ENCODE measurements at regions not wholly inside any gene's neighbourhood (a gene's known extent, or its start where the extent isn't known, plus 50 kb on each side); places are given as distances from the start of the nearest gene placed in this dataset.

DNA sequence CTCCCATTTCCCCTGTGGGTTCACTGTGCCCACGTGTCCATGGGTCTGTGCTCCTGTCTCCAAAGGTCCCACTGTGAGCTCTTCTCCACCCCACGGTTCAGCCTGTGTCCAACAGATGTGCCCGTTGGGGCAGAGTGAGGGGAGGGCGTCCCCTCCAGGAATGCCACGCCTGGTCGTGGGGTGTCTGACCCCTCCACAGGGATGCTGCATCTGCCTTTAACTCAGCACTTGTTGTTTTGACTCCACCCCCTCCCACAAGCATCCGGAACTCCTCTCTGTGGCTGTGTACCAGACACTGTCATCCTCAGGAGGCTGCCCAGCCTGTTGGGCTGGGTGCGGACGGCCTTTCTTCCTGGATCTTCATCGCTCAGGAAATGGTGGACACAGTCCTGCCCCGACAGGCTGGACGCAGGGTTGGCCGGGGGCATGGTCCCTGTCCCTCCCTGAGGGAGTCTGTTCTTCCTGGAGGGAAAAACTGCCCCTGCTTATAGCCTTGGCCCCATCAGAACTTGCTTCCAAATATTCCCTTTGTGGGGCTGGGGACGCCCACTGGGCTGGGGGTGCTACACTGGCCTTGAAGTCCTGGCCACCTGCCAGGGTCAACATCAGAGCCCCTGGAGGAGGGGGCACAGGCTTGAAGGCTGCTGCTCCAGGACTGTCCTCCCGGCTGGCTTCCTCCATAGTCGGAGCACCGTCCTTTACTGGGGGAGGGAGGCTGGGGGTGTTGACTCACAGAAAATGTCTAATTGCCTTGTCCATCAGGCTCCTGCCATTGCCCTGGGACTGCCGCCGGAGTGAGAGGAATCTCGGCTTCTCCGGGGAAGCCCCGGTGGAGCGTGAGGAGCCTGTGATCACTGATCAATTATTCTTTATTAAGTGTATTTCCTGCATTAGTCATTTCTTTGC, 182.0 kb upstream of the C1orf174 start:
- TF ChIP-seq, protein P1, sequence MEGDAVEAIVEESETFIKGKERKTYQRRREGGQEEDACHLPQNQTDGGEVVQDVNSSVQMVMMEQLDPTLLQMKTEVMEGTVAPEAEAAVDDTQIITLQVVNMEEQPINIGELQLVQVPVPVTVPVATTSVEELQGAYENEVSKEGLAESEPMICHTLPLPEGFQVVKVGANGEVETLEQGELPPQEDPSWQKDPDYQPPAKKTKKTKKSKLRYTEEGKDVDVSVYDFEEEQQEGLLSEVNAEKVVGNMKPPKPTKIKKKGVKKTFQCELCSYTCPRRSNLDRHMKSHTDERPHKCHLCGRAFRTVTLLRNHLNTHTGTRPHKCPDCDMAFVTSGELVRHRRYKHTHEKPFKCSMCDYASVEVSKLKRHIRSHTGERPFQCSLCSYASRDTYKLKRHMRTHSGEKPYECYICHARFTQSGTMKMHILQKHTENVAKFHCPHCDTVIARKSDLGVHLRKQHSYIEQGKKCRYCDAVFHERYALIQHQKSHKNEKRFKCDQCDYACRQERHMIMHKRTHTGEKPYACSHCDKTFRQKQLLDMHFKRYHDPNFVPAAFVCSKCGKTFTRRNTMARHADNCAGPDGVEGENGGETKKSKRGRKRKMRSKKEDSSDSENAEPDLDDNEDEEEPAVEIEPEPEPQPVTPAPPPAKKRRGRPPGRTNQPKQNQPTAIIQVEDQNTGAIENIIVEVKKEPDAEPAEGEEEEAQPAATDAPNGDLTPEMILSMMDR (IDR thresholded peaks at IDR 0.05; ENCODE audit: insufficient read depth, low read depth, low read length, missing control alignments), result no peak
- DNase-seq (ENCODE audit: low read depth), result no peak
- no peak overlapping the region for H3K4me3 ChIP-seq (ENCODE audit: low read length)

DNA sequence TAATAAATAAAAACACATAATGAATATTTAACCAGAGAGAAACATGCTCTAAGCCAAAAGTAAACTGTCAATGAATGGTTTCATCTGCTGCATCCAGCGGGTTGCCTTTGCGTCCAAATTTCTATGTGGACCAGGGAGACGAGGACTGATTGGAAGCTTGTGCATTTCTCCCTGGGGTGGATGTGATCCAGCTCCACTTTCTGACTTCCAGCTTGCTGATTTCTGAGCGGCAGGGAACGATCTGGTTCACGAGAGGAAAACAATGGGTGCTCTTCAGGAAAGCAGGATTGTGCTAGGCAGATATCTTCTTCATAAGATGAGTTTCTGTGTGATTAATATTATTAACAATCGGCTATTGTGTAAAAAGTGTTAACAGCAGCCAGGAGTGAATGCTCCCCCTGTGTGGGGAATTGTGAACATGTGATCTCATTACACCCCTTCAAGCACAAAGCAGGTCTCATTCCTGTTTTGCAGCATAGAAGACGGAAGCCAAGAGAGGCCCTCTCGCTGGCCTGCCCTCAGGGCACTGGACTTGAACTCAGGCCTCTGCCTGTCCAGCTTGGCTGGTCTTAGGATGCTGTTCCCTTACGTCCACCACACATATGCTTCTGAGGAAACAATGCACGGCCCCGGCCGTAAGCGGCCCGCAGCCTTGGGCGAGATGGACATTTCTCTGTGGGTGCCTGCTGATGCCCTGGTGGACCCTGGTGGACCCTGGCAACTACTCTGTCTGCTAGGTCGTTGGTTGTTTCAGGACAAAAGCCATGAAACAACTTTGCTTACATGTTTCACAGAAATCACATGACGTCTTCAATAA, 183.4 kb upstream of the C1orf174 start:
- H3K4me3 ChIP-seq (ENCODE audit: low read length), result no peak overlapping the region
- TF ChIP-seq, protein P1 (IDR thresholded peaks at IDR 0.05; ENCODE audit: insufficient read depth, low read depth, low read length, missing control alignments), result no peak
- no peak for DNase-seq (ENCODE audit: low read depth)

DNA sequence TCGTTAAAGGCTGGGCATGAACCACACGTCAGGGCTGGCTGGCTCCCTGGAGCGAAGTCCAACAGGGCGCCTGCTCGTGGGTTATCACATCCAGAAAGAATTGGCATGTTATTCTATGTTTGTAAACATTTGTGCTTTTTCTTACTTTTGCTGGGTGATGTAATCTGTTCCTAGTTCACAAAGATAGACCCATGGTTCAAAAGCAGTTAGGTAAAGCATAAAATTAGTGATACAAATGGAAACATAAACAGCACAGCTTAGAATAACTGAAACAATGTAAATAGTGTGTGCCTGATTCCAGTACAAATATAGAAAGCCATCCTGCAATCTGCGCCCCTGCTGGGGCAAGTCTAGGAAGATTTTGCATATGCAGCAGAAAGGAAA, 184.0 kb upstream of the C1orf174 start:
- no peak for DNase-seq (ENCODE audit: low read depth)
- no peak overlapping the region for H3K4me3 ChIP-seq (ENCODE audit: low read length)
- TF ChIP-seq, protein P1 (IDR thresholded peaks at IDR 0.05; ENCODE audit: insufficient read depth, low read depth, low read length, missing control alignments), result no peak

DNA sequence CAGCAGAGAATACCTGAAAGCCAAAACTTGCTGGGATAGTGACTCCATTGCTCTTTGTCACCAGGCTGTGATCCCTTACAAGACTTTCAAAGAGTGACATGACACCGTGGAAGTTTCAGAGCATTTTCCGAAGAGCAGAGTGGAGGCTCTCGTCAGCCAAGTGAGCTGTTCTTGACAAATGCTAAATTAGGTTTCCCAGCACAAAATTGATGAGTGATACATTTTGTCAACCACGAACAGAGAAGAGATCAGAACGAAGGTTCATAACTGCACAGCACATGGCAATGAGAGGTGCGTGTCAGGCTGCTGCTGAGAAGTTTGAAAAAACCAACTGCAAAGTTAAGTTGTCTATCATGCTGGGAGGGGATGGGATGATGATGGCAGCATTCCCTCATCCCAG, 184.4 kb upstream of the C1orf174 start:
- no peak overlapping the region for H3K4me3 ChIP-seq (ENCODE audit: low read length)
- no peak for DNase-seq (ENCODE audit: low read depth)
- TF ChIP-seq, protein P1 (IDR thresholded peaks at IDR 0.05; ENCODE audit: insufficient read depth, low read depth, low read length, missing control alignments), result no peak

DNA sequence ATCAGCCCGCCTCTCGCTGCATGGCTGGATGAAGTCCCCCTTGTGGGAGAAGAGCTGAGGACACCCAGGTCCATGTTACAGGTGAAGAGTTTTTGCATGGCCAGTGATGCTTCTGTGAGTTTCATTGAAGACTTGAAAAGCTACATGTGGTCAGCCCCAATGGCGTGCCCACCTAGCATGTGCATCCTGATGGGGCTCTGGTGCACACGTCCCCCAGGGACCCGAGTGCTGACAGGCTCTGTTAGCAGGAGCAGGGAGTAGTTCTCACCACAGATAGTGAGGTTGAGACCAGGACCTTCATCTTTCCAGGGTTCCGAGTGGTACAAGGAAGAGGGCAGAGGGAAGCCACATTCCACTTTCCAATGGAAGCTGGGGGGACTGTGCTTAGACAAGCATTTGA, 184.8 kb upstream of the C1orf174 start:
- no peak overlapping the region for H3K4me3 ChIP-seq (ENCODE audit: low read length)
- DNase-seq (ENCODE audit: low read depth), result no peak
- TF ChIP-seq, protein P1 (IDR thresholded peaks at IDR 0.05; ENCODE audit: insufficient read depth, low read depth, low read length, missing control alignments), result no peak

DNA sequence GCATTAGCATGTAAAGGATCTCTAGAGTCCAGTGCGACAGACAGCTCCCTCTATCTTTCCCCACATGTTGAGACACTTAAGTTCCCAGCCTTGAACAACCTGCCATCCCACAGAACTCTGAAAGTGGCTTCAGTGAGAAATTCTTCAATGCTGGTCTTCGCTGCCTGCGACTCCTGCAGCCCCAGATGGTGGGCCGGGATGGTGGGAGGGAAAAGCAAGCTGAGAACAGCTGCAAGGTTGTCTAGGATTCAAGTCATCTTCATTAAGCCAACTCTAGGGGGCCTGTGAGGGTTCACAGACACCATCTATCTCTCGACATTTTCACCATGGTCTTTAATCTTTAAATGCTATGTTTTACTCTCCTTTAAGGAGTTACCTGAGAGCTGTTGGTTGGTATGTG, 185.5 kb upstream of the C1orf174 start:
- no peak for DNase-seq (ENCODE audit: low read depth)
- TF ChIP-seq, protein P1 (IDR thresholded peaks at IDR 0.05; ENCODE audit: insufficient read depth, low read depth, low read length, missing control alignments), result no peak
- H3K4me3 ChIP-seq (ENCODE audit: low read length), result no peak overlapping the region

All from epithelial cell of esophagus (primary cell).